Activated T-cell treated with anti-CD3 and anti-CD28 coated beads, Interleukin-2, amount 50 U/mL, for 48 hours (primary cell): ENCODE measurements at regions not wholly inside any gene's neighbourhood (a gene's known extent, or its start where the extent isn't known, plus 50 kb on each side); places are given as distances from the start of the nearest gene placed in this dataset.
"Not testable (repeated sequence)": the region's sequence is repeated elsewhere in the genome, so short reads cannot be mapped to it uniquely, and the experiment has no call there.

Experiments used
- DNase-seq, 2 experiments: peaks; one replicate each; pipeline ENCODE4 v3.0.0-alpha.2; 2020

GRCh38 chr5:124614836-124615385, 131.5 kb downstream of the ZNF608 start:
- no peak for DNase-seq

- DNase-seq = no peak
Observed at GRCh38 chr5:124614105-124614504, 132.3 kb downstream of the ZNF608 start.

DNA sequence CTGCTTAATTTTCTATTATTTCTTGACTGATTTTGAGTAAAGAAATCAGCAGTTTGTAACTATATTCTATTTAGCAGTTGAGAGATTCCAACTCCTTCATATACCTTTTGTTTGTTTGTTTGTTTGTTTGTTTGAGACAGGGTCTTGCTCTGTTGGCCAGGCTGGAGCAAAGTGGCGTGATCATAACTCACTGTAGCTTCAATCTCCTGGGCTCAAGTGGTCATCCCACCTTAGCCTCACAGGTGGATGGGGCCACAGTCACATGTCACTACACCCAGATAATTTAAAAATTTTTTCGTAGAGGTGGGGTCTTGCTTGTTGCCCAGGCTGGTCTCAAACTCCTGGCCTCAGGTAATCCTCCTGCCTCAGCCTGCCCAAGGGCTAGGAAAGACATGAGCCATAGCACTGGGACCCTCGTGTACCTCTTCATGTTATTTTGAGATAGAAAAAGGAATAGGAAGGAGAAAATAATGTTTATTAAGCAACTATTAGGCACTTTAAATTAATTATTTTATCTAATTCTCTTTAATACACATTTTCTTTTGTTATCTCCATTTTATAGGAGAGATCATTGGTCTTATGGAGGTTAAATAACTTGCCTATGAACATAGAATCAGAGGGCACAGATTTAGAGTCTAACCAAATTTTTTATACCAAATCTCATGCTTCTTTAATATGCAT, 133.0 kb downstream of the ZNF608 start:
- no peak for DNase-seq

DNA sequence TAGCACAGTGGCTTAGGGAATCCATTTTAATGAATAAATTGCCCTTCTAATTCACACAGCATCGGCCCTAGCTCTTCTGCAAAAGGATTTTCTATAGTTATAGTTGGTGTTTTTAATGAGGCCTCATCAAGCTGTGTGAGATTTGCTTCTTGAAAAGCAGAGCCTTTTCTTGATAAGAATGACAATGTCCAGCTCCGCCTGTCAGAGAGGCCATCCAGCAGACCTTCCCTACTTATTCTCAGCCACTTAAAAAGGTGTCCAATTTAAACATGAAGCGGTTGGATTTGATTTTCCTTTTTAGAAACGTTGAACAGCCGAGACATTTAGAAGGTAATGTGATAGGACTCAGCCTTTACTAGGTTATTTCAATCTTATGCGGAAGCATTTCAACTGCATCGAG, 134.4 kb downstream of the ZNF608 start:
- no peak for DNase-seq

GRCh38 chr5:124611262-124611661, 135.2 kb downstream of the ZNF608 start:
- not testable (repeated sequence) for DNase-seq

GRCh38 chr5:124609685-124610084, 136.8 kb downstream of the ZNF608 start:
- DNase-seq = not testable (repeated sequence)

- no peak for DNase-seq
Observed at GRCh38 chr5:124606543-124606942, 139.9 kb downstream of the ZNF608 start.

DNA sequence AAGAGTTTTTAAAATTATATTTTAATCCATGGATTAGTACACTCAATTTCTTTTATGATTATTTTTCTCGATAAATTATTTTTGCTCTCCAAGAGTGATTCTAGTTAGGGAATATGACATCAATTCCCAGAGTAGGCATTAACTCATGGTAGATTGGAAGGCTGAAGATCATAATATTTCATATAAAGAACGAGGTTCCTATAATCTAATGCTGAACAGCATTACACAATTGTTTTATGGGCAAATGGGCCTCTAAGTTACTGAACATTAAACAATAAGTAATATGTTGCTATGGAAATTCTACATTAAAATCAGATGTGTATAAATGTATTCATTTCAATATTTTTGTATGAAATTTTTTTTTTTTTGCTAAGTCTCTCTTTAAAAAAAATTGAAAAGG, 140.3 kb downstream of the ZNF608 start:
- no peak for DNase-seq

GRCh38 chr5:124605541-124605940, 140.9 kb downstream of the ZNF608 start:
- no peak for DNase-seq

DNA sequence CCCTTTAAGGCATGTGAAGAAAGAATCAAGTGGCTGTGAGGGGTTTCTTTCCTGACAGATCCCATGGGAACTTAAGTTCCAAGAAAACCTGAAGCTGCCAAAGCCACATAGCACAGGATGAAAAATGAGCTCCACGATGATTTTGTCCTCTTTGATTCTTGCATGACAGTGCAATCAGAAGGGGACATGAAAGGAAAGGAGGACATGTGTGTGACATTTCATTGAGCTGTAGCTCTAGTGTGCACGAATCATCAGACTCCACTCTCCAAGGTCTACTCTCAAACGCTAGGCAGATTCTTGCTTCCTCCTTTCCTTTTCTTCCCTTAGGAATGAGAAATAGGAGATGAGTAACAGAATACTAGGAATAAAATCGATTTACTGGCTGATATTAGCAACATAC, 142.0 kb downstream of the ZNF608 start:
- DNase-seq = no peak

- no peak for DNase-seq
Observed at GRCh38 chr5:124602925-124603650, 143.4 kb downstream of the ZNF608 start.

GRCh38 chr5:124599028-124599973, 147.1 kb downstream of the ZNF608 start:
- DNase-seq = no peak

DNA sequence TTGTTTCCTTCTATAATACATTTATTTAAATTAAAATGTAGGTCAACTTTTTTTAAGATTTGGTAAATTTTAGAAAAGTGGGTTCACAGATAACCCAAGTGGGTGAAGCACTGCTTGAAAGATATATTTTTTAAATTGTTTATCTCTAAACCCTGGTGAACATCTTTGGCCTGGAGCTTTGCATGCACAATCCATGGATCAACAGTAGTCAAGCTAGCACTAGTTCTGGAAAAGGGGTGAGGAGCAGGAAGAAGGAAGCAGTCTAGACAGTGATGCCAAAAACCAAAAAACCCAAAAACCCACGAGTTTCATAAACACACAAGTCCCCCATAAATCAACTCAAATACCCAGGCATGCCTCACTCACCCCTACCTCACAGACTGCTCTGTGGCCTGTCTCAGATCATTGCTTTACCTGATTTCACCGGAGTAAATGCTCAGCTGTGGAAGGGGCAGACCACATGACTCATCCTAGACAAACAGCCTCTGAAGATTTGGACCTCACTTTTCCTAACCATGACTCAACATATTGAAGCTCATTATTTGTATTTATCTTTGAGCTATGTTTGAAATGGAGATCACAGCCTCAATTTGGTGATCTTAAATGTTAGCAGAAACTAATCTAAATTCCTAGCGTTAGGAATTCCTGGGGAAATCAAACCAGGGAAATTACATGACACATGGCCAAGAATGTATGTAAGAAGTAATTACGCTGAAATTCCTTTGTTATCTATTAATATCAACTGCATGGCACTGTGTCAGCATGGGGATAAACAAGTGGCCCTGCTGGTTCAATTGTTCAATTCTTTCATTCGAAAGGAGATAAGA, 149.6 kb downstream of the ZNF608 start:
- DNase-seq = no peak

DNA sequence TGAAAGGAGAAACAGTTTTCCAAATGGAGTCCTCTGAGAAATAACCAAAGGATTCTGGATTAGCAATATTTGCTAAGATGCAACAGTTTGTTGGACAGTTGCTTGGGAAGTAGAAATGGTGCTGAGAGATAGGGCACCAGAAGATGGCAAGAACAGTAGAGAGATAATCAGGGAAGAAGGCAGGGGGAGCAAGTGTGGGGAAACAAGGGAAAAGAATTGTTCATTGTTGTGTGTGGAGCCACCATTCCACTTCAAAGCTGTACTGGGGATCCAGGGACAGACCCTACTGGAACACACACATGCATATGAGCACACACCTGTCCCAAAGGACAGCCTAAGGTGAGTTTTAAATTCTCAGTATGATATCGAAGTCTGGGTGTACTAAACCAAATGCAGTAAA, 152.5 kb downstream of the ZNF608 start:
- DNase-seq = no peak

DNA sequence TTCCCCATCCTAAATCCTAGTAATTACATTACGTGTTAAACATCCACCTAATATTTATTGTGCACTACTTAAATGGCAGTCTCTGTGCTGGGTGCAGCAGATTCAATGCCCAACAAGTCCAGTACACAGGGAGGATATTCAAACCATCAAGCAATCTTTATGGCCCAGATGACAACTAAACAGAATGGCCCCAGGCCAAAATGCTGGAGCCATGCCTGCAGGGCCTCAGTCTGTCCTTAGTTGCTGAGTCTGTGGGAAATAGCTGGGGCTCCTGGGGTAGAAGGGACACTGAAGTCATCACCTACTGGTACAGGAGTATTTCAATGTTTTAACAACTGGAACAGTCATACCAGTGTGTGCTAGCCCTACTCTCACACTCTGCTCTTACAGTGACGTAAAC, 153.5 kb downstream of the ZNF608 start:
- DNase-seq = no peak

GRCh38 chr5:124591583-124591982, 154.9 kb downstream of the ZNF608 start:
- DNase-seq = no peak

DNA sequence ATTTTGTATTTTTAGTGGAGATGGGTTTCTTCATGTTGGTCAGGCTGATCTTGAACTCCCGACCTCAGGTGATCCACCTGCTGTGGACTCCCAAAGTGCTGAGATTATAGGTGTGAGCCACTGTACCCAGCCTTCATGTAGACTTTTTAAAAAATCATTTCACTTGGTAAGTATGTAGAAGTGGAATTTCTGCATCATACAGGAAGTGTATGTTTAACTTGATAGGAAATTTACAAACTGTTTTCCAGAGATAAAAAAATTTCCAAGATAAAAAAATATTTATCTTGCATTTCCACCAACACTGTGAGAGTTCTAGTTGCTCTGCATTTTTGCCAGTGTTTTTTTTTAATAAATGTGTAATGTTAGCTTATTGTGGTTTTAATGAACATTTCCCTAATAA, 155.8 kb downstream of the ZNF608 start:
- no peak for DNase-seq

GRCh38 chr5:124587280-124587679, 159.2 kb downstream of the ZNF608 start:
- DNase-seq = no peak

GRCh38 chr5:124584991-124585715, 161.3 kb downstream of the ZNF608 start:
- DNase-seq = peak; percentile 16 to 19

GRCh38 chr5:124583469-124584350, 162.7 kb downstream of the ZNF608 start:
- DNase-seq = peak; percentile 39 to 48

- no peak for DNase-seq
Observed at GRCh38 chr5:124582561-124582840, 163.9 kb downstream of the ZNF608 start.
